ENCODE measurements at regions not wholly inside any gene's neighbourhood (a gene's known extent, or its start where the extent isn't known, plus 50 kb on each side); places are given as distances from the start of the nearest gene placed in this dataset.

- TF ChIP-seq CTCF (IDR thresholded peaks at IDR 0.05) = no peak
- TF ChIP-seq POLR2AphosphoS5 (IDR thresholded peaks at IDR 0.05) = no peak
- no peak for TF ChIP-seq EP300 (IDR thresholded peaks at IDR 0.05; ENCODE audit: low read depth)
These were observed 587.5 kb downstream of the XIRP2 start for GRCh38 chr2:167475791-167476190.

All from transverse colon (tissue), 4 donors.